ENCODE measurements at regions not wholly inside any gene's neighbourhood (a gene's known extent, or its start where the extent isn't known, plus 50 kb on each side); places are given as distances from the start of the nearest gene placed in this dataset.

- ChIA-PET SMC1A (ENCODE audit: uncharacterized antibody, unreplicated experiment) (no interaction called here), CTCF (no interaction called here), RAD21 (ENCODE audit: unreplicated experiment) (no interaction called here), POLR2A (no interaction called here)
- in situ Hi-C loops (cut with MboI) (no loop called here), intact Hi-C loops (cut with micrococcal nuclease; ENCODE audit: unreplicated experiment) (no loop called here)
- no peak for DNase-seq (ENCODE audit: low read depth, low spot score)
- Histone ChIP-seq H3K27ac (ENCODE audit: control insufficient read depth, insufficient read depth) (no peak overlapping the region), H3K27me3 (replicated peaks in 1 of 2; ENCODE audit: control insufficient read depth in 2 of 2, insufficient read depth in 2 of 2, low read length in 1 of 2) (no peaks in the 10 kb centered on the region; a peak in 1 of 4 replicates), H3K79me2 (ENCODE audit: control insufficient read depth, insufficient read depth, low read length) (no peaks in the 10 kb centered on the region), H3K36me3 (ENCODE audit: control insufficient read depth in 2 of 2, insufficient read depth in 2 of 2, low read length in 1 of 2) (no peaks in the 10 kb centered on the region), H3K9ac (ENCODE audit: control insufficient read depth, insufficient read depth, low read length) (no peak overlapping the region), H3K4me1 (ENCODE audit: control insufficient read depth, insufficient read depth, low read length) (no peaks in the 10 kb centered on the region; the same call in 1 of the 2 replicates), H4K20me1 (ENCODE audit: control insufficient read depth, insufficient read depth) (no peaks in the 10 kb centered on the region), H3K4me3 (no peak overlapping the region), H3K9me3 (replicated peaks; ENCODE audit: control insufficient read depth, insufficient read depth, low read length) (no peaks in the 10 kb centered on the region), H2AFZ (ENCODE audit: control insufficient read depth, low read depth, low read length) (no peak overlapping the region), H3K4me2 (ENCODE audit: control insufficient read depth, insufficient read depth) (no peak overlapping the region)
- TF ChIP-seq IRF5 (IDR thresholded peaks at IDR 0.05; ENCODE audit: borderline replicate concordance) (no peak), NRF1 (conservative IDR thresholded peaks at IDR 0.05; ENCODE audit: low read depth, low read length) (no peak), SP1 (IDR thresholded peaks at IDR 0.05; ENCODE audit: low read depth, low read length) (no peak), BHLHE40 (IDR thresholded peaks at IDR 0.05; ENCODE audit: borderline replicate concordance in 1 of 2, low read depth in 2 of 2, low read length in 1 of 2) (no peak), HDGF (IDR thresholded peaks at IDR 0.05) (no peak), ZBTB33 (IDR thresholded peaks at IDR 0.05) (no peak), TCF7 (IDR thresholded peaks at IDR 0.05; ENCODE audit: borderline replicate concordance) (no peak), NFXL1 (IDR thresholded peaks at IDR 0.05; ENCODE audit: borderline replicate concordance) (no peak)
- no peak for ATAC-seq
- BruUV-seq (replicated peaks), result no TSS peak
- no peak for FAIRE-seq
- WGBS (ENCODE audit: insufficient coverage, insufficient replicate concordance, low lambda C conversion rate, missing lambda C conversion rate), result 75% methylated on average over 2 of the region's 2 CpGs
These were observed 348.1 kb downstream of the FOXO1 start for GRCh38 chr13:40318366-40318765.
